GM13976 (cell line): ENCODE measurements at regions not wholly inside any gene's neighbourhood (a gene's known extent, or its start where the extent isn't known, plus 50 kb on each side); places are given as distances from the start of the nearest gene placed in this dataset.

Experiments used
- DNase-seq: peaks from one replicate; pipeline ENCODE4 v3.0.0; 2012; ENCODE audit warnings: low spot score
- in situ Hi-C: fragments of 300-500 bp; cut with MboI; formaldehyde crosslinking; loops from one replicate; pipeline ENCODE4 v1.12.0; 2022; ENCODE audit warnings: low sequenced_read_pairs, mixed read lengths, inconsistent platforms; ENCODE audit not compliant: unreplicated experiment
- TF ChIP-seq, protein P1 (sequence below): IDR thresholded peaks from 2 replicates; pipeline ENCODE4 v1.5.1; 2012; ENCODE audit warnings: borderline replicate concordance, mild to moderate bottlenecking; ENCODE audit not compliant: insufficient read depth; ENCODE audit errors: extremely low read depth, missing control alignments, control extremely low read depth

DNA sequence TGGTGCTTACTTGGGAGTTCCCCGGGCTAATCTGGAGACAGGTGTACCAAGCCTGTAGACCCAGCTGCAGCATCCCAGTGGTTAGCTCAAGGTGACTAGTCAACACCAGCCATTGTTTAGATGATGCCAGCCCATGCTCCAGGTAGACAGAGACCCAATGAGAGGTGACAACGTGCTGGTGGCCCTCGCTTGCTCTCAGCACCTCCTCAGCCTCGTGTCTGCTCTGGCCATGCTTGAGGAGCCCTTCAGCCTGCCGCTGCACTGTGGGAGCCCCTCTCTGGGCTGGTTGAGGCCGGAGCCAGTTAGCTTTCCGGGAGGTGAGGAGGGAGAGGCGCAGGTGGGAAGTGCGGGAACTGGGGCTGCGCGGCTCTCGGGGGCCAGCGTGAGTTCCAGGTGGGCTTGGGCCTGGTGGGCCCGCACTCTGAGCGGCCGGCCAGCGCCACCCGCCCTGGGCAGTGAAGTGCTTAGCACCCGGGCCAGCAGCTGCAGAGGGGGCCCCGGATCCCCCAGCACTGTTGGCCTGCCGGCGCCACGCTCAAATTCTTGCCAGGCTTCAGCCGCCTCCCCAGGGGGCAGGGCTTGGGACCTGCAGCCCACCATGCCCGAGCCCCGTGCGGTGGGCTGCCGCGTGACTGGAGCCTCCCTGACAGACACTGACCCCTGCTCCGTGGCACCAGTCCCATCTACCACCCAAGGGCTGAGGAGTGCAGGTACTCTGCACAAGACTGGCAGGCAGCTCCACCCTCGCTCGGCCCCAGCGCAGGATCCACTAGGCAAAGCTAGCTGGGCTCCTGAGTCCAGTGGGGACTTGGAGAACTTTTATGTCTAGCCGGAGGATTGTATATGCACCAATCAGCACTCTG, 85.9 kb upstream of the VSTM2B start:
- no peak for DNase-seq
- TF ChIP-seq, protein P1, sequence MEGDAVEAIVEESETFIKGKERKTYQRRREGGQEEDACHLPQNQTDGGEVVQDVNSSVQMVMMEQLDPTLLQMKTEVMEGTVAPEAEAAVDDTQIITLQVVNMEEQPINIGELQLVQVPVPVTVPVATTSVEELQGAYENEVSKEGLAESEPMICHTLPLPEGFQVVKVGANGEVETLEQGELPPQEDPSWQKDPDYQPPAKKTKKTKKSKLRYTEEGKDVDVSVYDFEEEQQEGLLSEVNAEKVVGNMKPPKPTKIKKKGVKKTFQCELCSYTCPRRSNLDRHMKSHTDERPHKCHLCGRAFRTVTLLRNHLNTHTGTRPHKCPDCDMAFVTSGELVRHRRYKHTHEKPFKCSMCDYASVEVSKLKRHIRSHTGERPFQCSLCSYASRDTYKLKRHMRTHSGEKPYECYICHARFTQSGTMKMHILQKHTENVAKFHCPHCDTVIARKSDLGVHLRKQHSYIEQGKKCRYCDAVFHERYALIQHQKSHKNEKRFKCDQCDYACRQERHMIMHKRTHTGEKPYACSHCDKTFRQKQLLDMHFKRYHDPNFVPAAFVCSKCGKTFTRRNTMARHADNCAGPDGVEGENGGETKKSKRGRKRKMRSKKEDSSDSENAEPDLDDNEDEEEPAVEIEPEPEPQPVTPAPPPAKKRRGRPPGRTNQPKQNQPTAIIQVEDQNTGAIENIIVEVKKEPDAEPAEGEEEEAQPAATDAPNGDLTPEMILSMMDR: no peak
- in situ Hi-C loops: no loop called here

DNA sequence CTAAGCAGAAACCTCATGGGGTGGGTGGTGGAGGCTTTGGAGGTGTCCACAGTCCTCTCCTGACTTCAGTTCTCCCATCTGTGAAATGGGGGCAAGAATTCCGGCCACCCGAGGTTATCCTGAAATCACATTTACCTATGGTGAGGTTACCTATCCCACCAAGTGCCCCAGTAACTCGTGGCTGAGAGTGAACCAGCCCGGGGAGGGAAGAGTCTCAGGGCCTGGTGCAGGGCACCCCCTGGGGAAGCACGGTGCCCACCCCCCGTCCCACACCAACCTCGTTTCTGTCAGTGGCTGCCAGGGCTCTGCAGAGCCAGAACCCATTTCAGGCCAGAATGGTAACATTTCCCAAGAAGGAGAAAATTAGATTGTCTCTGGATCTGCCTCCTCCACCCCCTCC, 83.7 kb upstream of the VSTM2B start:
- no peak for DNase-seq
- in situ Hi-C loops: no loop called here
- TF ChIP-seq, protein P1: no peak

DNA sequence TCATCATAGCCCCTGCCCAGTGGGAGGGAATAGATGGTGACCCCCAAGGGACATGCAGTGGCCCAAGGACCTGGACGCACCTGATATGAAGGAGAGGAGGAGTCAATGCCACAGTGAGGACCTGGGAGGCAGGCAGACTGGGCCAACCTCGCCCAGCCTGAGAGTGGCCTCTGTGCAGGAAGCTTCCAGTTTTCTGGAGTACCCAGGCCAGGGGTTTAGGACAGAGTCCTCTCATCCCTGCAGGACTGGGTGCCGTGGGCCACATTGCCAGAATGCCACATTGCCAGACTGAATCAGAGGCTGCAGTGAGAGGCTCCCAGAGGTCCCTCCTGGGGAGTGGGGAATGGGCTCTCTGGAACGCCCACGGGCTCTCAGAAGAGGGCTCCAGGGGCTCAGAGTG, 82.9 kb upstream of the VSTM2B start:
- DNase-seq: no peak
- in situ Hi-C loops: no loop called here
- TF ChIP-seq, protein P1: no peak

DNA sequence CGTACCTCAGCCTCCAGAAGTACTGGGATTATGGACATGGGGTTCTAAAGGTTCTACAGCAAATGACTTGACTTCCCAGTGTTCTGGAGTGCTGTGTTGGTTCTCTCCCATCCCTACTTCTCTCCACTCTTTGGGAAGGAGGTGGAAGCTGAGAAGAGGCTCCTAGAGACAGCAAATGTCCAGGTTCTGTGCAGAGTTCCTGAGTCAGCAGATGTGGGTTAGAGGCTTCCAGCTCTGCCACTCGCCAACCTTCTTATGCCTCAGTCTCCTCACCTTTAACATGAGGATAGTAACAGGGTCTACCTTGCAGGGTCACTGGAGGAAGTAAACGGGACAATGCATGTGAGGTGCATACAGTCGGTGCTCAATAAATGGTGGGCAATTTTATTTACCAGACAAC, 80.5 kb upstream of the VSTM2B start:
- TF ChIP-seq, protein P1: no peak
- in situ Hi-C loops: no loop called here

DNA sequence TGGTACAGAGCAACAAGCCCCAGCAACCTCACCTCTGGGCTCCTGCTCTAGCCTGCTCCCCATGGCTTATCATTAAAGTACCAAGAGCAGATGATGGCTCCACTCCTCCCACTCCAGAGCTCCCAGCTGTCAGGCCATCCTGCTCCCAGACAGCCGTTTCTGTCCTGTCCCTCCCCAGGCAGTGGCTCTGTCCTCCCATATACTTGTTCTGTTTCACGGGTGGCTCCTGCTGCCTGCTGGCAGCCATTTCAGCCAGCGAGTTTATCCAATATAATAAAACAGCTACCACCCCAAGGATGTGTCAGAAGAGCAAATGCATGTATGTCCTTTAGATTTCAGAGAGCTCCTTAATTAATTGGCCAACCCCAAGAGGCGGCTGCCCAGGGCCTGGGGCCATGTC, 79.4 kb upstream of the VSTM2B start:
- in situ Hi-C loops: no loop called here
- TF ChIP-seq, protein P1: no peak
- DNase-seq: no peak

More for the DNA sequence above, 80.5 kb upstream of the VSTM2B start:
- no peak for DNase-seq

DNA sequence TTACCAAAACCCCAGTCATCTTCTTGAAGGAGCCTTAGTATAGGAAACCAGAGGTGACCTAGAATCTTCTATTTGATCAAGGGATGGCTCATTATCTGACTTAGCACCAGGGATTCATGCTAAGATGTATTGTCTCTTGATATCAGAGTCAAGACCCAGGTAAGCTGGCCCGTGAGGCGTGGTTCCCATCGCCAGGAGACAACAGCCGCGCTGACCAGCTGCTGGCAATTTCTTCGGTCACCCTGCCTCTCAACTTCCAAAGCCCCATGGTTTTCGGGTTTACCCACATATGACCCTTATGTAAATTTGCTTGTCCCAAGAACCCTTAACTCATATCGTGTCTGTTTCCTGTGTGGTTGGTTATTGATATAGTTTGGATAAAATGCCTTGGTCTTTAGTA, 77.7 kb upstream of the VSTM2B start:
- peak; percentile 1 for DNase-seq

More for the DNA sequence above, 77.7 kb upstream of the VSTM2B start:
- TF ChIP-seq, protein P1: no peak
- in situ Hi-C loops: no loop called here
